Skeletal muscle cell (primary cell): ENCODE measurements at regions not wholly inside any gene's neighbourhood (a gene's known extent, or its start where the extent isn't known, plus 50 kb on each side); places are given as distances from the start of the nearest gene placed in this dataset.
"Not testable (repeated sequence)": the region's sequence is repeated elsewhere in the genome, so short reads cannot be mapped to it uniquely, and the experiment has no call there.

ENCODE experiments used
- DNase-seq: peaks from one replicate; pipeline ENCODE4 v3.0.0-alpha.2; 2010; ENCODE audit warnings: low read depth
- H3K4me3 ChIP-seq: 2 replicates; pipeline ENCODE4 v1.5.1; 2011; ENCODE audit warnings: low read depth, mild to moderate bottlenecking, control low read depth, low read length, moderate library complexity

DNA sequence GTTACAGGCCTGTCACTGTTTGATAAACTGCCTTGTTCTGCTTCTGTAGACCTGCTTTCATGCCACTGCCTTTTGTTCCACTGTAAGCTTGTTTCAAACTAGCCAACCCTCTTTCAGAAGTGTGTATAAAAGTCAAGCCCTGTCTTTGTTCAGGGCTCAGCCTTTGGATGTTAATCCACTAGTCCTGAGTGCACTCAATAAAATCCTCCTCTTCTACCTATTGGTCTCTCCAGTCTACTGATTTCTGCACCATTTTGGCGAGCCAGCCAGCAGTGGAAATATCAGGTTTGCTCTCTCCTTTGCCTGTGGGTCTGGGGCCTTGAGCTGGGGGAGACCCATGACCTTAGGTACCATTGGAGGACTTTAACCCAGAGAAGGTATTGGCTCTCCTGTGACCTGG, 901.6 kb upstream of the NDST4 start:
- DNase-seq, result no peak
- H3K4me3 ChIP-seq, result no peak overlapping the region

DNA sequence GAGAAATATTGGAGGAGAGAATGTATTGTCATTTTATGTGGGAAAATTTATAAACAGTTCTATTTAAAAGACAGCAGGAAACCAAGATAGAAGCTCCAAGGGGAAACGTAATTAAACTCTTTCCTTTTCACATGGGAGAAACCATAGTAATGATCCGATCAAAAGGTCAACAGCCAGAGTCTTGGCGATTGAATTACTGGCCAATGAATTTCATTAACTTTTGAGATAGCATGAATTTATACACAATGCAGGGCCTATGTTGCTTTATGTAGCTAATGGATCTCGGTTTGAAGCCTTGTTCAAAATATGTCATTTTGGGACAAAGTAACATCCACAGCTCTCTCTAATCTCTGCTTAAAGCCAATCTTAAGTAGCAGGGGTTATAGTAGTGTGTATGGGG, 897.5 kb upstream of the NDST4 start:
- DNase-seq, result no peak
- no peak overlapping the region for H3K4me3 ChIP-seq

DNA sequence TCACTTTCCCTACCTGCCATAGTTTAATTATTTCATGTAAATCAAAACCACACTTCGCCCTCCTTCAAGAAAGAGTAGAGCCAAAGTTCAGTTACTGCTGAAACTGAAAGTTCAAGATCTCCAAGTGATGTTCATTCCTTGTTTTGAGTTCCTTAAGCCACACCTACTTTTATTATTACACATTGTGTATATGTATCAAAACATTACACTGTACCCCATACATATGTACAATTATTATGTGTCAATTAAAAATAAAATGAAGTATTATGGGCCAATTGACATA, 892.3 kb upstream of the NDST4 start:
- H3K4me3 ChIP-seq, result no peak overlapping the region
- no peak for DNase-seq

DNA sequence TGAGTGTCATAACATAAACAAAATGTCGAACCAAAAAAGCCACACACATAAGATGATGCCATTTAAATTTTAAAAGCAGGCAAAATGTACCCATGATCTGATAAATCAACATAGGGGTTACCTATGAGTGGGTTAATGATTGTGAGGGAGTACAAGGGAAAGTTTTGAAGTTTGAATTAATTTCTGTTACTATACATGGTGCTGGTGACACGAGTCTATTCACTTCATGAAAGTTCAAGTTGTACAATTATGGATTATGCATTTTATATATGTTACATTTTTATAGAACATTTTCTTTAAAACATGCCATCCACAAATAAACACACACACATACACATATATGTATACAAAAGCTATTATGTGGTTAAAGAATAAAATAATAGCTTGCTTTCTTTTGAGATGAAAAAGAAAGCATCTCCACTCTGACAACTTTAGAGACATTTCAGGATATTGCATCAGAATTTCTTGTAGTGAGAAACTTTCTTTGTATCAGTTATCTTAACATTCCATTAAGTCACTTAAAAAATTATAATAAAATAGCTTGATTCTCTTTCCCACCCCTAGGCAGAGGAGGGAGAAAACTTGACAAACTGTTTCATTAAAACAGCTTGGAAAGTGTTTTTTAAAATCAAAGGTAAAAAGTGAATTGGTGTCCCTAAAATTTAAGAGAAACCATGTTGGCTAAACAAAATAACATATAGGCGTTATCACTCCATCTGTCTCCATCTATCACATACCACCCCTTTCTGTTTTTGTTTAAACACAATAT, 891.8 kb upstream of the NDST4 start:
- DNase-seq, result no peak
- no peak overlapping the region for H3K4me3 ChIP-seq

DNA sequence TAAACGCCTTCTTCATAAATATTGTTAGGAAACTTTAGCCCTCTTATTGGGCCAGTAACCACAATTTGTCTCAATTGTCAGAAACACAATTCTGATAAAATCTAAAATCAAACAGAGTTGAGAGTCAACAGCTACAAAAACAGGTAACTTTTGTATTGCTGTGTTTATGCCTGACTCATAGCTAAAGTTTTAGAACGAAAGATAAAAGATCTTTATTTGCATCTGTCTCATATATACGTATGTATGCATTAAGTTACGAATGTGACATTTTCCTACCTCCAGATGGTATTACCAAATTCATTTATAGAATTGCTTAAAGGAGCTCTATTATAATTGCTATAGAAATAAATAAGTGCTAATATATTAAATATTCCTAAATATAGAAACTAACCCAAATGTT, 887.9 kb upstream of the NDST4 start:
- DNase-seq, result no peak

DNA sequence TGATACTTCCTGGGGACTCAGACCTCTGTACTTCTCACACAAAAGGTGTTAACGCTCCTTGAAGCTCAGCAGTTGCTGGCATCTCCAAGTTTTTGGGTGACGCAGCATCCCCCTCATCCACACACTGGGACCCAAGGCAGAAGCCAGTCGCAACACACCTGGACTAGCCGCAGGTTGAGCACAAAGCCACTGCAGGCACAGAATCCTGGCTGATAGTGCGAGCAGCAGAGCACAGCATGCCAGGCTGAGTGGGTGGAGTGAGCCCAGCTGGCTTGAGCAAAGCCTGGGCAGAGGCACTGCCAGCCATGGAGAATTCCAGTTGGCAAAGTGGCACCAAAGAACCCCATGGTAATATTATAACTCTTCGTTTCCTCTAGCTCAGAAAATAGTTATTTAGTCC, 873.2 kb upstream of the NDST4 start:
- no peak for DNase-seq
- no peak overlapping the region for H3K4me3 ChIP-seq

More for the DNA sequence above, 887.9 kb upstream of the NDST4 start:
- H3K4me3 ChIP-seq, result no peak overlapping the region

DNA sequence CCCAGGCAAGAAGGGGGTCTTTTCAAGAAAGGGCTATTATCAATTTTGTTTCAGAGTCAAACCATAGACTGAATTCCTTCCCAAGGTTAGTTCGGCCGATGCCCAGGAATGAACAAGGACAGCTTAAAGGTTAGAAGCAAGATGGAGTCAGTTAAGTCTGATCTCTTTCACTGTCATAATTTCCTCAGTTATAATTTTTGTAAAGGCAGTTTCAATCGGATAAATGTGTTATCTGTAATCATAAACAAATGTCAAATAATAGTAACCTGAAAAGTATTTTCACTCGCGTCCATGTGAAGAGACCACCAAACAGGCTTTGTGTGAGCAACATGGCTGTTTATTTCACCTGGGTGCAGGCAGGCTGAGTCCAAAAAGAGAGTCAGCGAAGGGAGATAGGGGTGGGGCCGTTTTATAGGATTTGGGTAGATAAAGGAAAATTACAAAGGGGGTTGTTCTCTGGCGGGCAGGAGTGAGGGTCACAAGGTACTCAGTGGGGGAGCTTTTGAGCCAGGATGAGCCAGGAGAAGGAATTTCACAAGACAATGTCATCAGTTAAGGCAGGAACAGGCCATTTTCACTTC, 862.1 kb upstream of the NDST4 start:
- not testable (repeated sequence) for H3K4me3 ChIP-seq, DNase-seq

DNA sequence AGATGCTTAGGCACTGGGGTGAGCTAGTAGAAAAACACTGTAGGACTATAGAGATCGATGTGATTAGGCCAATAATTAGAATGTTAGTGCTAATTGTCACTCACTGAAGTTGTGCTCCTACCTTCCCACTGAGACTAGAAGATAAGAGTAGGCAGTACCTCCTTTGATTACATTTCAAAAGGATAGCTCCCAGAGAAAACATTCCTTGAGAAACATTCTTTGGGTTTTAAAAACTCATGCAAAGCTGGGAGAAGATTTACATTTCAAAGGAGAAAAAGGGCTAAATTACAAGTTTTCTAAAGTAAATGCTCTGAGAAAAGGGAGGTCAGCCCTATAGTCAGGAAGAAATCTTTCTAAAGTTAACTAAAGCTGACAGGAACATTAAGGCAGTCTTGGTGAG, 860.3 kb upstream of the NDST4 start:
- no peak for DNase-seq
- H3K4me3 ChIP-seq, result no peak overlapping the region

DNA sequence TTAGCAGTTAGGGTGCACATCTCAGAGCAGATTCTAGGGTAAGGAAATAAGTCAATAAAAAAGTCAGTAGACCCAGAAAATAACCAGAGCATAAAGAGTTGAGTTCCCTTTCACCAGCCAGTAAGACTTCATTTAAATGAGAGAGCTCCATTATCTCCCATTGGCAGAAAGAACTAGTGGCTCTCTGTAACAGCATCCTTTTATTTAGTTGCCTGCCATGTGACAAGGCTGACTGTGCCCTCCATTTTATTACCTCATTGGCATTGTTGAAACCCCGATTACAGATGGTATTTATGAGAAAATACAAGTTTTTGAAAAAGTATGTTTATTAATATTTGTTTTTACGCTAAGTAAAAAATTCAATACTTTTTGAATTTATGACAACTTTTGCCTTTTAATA, 859.5 kb upstream of the NDST4 start:
- no peak overlapping the region for H3K4me3 ChIP-seq
- no peak for DNase-seq

DNA sequence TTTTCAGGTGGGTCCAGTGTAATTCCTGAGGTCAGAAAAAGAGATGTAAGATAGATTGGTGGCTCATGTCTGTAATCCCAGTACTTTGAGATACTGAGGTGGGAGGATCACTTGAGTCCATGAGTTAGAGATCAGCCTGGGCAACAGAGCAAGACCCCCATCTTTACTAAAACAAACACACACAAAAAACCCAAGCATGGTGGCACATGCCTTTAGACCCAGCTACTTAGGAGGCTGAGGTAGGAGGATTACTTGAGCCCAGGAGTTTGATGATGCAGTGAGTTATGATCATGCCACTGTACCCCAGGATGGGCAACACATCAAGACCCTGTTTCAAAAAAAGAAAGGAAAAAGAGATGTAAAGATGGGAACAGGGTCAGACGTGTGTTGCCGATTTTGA, 857.4 kb upstream of the NDST4 start:
- no peak overlapping the region for H3K4me3 ChIP-seq
- DNase-seq, result no peak

DNA sequence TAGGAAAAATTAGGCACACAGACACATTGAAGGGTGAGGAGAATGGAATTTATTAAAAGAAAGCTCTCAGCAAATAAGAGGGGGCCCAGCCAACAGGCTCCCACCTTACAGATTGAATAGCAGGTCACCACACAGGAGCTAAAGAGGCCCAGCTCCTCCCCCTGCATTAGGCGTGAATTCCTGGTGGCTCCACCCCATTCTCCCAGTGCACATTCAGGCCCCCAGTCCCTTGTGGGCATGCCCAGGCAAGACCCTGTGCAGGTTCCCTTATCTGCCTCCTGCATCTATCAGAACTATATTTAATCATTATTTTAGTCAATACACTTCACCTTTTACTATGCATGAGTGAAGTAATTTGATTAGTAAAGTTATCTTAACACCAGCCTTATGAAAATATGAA, 856.3 kb upstream of the NDST4 start:
- H3K4me3 ChIP-seq, result no peak overlapping the region
- no peak for DNase-seq

DNA sequence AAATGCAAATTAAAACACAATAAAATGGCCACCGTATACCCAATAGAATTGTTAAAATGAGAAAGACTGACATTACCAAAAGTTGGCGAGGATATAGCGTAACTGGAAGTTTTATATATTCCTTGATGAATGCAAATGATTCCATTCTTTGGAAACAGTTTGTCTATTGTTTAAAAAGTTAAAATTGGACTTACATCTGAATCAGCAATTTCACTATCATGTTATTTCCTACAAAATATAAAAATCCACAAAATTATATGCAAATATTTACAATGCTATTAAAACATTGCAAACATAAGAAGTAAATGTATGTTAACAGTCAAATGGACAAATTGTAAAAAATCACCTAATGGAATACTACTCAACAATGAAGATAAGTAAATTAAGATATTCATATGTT, 852.2 kb upstream of the NDST4 start:
- DNase-seq, result no peak
- H3K4me3 ChIP-seq, result no peak overlapping the region

DNA sequence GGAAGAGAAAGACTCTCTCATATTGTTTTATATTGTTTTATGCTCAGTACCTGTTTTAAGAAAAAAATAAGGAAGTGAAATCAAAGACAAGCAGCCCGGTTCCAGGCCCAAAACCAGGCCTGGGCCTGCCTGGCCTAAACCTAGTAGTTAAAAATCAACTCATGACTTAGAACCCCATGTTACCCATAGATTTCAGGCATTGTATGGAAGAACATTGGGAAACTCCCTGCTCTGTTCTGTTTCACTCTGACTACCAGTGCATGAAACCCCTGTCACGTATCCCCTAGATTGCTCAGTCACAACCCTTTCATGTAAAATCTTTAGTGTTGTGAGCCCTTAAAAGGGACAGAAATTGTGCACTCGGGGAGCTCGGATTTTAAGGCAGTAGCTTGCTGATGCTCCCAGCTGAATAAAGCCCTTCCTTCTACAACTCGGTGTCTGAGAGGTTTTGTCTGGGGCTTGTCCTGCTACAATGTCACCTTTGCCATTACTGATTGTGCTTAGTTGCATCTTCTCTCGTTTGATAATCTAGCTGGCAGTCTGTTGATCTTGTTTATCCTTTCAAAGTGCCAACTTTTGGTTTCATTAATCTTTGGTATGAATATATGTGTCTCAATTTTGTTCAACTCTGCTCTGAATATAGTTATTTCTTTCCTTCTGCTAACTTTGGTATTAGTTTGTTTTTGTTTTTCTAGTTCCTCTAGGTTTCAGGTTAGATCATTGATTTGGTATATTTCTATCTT, 842.8 kb upstream of the NDST4 start:
- not testable (repeated sequence) for H3K4me3 ChIP-seq, DNase-seq

DNA sequence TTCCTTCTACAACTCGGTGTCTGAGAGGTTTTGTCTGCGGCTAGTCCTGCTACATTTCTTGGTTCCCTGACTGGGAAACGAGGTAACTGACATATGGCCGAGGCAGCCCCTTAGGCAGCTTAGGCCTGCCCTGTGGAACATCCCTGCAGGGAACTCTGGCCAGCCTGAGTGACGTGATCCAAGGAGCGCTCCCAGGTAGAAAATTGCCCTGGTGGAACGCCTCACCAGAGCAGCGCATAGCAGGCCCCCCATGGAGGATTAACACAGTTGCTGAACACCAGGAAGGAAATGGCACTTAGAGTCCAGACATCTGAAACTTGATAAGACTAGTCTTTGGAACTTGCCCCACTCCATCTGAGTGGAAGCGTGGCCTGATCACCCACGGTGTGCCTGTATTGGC, 837.4 kb upstream of the NDST4 start:
- no peak overlapping the region for H3K4me3 ChIP-seq
- no peak for DNase-seq

DNA sequence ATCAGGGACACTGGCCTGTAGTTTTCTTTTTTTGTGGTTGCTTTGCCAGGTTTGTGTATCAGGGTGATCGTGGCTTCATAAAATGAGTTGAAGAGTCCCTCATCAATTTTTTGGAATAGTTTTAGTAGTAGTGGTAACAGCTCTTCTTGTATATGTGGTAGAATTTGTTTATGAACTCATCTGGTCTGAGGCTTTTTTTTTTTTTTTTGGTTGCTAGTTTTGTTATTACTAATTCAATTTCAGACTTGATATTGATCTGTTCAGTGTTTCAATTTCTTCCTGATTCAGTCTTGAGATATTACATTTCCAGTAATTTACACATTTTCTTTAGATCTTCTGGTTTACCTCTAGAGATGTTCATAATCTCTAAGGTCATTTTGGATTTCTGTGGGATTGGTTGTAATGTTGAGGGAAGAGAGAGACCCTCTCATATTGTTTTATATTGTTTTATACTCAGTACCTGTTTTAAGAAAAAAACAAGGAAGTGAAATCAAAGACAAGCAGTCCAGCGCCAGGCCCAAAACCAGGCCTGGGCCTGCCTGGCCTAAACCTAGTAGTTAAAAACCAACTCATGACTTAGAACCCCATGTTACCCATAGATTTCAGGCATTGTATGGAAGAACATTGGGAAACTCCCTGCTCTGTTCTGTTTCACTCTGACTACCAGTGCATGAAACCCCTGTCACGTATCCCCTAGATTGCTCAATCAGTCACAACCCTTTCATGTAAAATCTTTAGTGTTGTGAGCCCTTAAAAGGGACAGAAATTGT, 836.7 kb upstream of the NDST4 start:
- not testable (repeated sequence) for DNase-seq, H3K4me3 ChIP-seq

DNA sequence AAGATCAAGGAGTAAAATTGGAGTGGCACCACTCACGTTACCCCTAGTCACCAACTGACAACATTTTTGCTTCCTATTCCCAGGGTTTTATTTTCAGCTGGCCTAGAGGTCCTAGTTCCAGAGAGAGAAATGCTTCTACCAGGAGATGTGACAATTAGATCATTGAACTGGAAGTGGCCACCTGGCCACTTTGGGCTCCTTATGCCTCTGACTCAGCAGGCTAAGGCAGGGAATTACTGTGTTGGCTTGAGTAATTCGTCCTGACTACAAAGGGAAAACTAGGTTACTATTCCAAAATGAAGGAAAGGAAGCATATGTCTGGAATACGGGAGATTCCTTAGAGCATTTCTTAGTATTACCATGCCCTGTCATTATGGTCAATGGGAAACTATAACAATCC, 831.6 kb upstream of the NDST4 start:
- no peak overlapping the region for H3K4me3 ChIP-seq
- no peak for DNase-seq

DNA sequence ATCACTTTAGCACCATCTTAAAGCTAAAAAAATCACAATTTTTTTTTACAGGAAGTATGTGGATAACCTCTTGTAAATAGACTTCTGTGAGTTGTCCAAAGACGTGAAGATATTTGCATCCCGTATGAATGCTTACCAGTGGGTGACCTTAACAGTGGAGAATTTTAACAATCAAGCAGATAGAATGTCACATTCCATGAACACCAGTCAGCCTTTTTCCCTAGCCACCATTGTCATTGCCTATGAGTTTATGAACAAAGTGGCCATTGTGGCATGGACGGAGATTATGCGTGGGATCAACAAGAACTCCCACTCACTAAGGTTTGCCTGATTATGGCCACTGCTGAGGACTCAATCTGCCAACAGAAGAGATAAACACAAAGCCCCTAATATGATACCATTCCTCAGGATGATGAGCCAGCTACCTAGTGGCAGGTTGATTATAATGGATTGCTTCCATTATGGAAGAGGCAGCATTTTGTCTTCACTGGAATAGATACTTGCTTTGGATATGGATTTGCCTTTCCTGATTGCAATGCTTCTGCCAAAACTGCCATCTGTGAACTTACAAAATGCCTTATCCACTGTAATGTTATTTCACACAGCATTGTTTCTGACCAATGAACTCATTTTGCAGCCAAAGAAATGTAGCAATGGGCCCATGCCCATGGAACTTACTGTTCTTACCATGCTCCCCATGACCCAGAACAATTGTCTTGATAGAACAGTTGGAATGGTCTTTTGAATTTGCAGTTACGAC, 830.9 kb upstream of the NDST4 start:
- no peak overlapping the region for H3K4me3 ChIP-seq
- DNase-seq, result no peak

DNA sequence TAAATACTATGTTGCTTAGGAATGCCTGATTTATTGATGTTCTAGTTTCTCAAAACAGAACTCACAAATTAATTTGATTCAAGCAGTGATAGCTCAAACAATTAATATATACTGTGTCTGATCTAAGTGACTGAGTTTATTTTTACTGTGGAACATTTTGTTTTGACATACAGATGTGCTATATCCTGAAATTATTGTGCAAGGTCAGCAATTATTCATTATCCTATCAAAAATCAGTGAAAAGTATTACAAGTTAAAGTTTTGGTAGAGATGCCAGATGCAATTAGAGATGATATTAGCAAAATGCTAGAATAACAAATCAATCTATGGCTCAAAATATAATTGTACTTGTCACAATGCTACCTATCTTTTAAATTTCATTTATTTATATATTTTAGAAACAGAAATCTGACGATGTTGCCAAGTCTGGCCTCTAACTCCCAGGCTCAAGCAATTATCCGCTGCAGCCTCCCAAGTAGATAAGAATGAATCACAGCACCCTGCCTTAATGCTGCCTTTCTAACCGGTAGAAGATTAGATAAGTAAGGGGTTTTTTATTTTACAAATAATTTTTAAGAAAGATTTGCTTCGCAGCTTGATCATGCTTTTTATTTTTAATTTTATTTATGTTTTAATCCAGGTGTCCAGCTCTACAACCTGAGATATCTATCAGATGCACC, 825.5 kb upstream of the NDST4 start:
- no peak for DNase-seq
- no peak overlapping the region for H3K4me3 ChIP-seq

DNA sequence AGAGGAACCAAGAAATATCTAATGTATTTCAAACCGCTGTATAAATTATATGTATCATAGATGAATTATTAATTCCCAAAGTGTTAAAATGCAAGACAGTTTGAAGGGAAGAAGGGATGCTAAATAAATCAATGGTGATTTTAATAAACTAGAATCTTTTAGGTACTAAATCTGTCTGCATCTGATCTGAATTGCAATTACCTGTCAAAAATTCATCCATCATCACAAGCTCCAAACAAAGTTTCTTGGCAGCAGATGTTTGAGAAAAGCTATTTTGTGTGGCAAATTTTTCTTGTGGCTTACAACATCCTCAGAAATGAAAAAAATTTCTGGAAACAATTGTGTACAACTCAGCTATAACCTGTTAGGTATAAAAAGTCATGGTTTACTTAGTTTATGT, 816.0 kb upstream of the NDST4 start:
- H3K4me3 ChIP-seq, result no peak overlapping the region

More for the DNA sequence above, 816.0 kb upstream of the NDST4 start:
- DNase-seq, result no peak
